Hematopoietic multipotent progenitor cell treated with erythropoietin and hydrocortisone succinate and interleukin-3 and kit ligand, for 4 days (in vitro differentiated cells): ENCODE measurements at regions not wholly inside any gene's neighbourhood (a gene's known extent, or its start where the extent isn't known, plus 50 kb on each side); places are given as distances from the start of the nearest gene placed in this dataset.

Experiments used
- DNase-seq: peaks from one replicate; pipeline ENCODE4 v3.0.0-alpha.2; 2015

DNA sequence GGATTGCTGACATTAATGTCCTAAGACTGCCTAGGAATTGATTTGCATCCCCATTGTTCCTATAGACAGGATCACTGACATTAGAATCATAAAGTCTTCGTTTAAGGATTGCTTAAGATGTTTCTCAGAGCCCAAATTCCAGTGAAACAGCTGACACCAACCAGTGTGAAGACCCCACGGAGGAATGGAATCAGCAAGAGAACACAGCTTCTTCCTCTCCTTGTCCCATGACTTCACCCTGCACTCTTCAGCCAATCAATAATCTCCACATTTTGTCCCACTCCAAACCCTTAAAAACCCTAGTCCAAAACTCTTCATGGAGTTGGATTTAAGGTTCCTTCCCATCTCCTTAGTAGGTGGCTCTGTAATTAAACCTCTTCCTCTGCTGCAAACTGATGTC is 157.0 kb upstream of the NDUFV2 start:
- no peak for DNase-seq

- no peak for DNase-seq
Measured at GRCh38 chr18:8946066-8946838, 156.2 kb upstream of the NDUFV2 start.

DNA sequence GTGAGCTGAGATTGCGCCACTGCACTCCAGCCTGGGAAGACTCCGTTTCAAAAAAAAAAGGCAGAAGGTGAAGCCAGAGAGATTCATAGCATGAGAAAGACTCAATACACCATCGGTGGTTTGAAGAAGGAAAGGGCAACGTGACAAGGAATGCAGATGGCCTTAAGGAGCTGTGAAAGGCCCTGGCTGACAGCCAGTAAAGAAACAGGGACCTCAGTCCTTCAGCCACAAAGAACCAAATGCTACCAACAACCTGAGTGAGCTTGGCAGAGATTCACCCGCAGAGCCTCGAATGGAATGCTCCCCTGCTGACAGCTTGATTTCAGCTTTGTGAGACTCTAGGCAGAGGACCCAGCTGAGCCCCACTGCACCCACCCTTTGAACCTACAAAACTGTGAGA is 154.9 kb upstream of the NDUFV2 start:
- no peak for DNase-seq

- no peak for DNase-seq
Measured at GRCh38 chr18:8948011-8948410, 154.5 kb upstream of the NDUFV2 start.

GRCh38 chr18:8948471-8949149 is 153.9 kb upstream of the NDUFV2 start:
- DNase-seq: no peak

DNA sequence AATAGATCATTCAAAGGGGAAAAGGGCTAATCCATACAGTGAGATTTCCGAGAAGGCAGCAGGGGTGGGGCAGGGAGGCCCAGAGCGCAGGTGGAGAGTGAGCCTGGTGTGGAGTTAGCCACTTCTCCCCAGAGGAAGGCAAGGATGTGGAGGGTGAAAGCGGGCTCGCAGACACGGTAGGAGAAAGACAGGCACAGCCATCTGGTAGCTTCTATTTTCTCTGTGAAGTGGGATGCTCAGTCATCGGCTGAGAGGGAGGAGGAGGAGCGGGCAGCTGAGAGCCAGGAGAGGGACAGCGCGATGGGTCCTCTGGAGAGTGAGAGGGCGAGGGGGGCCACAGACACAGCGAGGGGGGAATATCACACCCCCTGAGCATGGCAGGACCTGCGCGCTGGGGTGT is 153.3 kb upstream of the NDUFV2 start:
- no peak for DNase-seq

DNA sequence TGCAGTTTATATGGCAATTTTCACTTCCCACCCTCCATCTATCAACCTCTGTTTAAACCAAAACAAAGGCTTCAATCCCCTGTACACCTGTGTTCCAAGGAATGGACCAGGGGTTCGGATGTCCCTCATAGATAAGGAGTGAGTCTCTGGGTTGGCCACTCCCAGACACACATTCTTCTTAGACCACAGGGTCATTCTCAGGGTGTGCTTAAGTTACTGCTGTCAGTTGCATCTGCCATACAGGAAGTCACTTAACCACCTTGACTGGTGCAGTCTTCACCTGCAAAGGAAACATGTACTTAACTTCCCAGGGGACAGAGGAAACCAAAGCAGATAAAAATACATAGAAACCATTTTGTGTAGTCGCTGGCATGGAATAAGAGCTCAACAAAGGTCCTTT is 151.0 kb upstream of the NDUFV2 start:
- no peak for DNase-seq

DNA sequence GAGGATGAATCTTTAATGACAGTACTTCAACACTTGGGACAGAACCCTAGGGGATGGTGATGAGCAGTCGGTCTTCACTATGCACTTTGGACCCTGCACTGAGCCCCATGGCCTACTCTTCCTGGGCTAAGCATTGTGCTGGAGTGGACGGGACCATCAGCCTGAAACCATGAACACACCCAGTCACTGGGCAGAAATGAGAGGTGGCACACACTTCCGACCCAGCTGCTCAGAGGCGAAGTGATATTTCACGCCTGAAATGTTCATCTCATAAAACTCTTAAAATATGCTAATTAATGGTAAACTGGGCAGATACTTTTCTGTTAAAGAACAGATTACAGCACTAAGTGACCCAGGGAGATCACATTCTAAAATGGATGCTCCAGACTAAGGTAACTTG is 150.3 kb upstream of the NDUFV2 start:
- DNase-seq: no peak

DNA sequence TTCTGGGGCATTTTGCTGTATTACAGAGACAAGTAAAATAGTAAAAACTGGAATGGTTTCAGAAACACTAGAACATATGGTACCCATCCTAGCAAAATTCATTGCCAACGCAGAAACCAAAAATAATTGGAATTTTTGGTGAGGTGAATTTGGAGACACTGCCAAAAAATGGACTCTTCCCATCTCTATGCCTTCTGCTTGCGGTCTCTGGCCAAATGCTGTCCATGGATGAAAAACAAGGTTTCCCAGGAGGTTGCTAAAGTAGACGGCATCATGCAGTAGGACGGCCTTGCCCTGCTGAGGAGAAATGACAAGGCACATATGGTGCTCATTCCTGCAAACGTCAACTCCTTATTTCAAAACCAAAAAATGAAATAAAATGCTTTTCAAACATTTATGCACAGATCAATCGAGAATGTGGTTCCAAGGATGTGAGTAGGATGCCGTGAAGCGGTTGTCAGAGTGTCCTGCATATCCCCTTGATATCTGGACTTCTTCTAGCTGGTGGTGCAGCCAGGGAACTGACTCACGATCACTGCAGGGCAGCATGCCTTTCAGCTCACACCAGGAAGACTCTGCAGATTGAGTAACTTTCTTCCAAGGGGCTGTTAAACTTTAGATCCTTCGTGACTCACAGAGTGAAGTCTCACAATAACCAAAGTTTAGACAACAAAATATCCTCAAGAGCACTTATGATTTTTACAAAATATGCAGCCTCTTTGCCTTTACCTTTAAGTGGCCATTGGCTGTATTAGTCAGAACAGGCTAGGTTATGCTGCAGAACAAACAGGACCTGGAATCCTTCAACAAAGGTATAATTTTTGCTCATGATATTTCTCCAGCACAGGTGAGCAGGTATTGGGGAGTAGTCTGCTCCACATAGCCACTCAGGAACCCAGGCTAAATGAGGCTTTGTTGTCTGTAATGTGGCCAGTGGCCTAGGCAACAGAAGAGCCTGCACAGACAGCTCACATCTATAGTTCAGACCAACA is 149.4 kb upstream of the NDUFV2 start:
- DNase-seq: no peak

- no peak for DNase-seq
Measured at GRCh38 chr18:8957731-8958130, 144.8 kb upstream of the NDUFV2 start.

DNA sequence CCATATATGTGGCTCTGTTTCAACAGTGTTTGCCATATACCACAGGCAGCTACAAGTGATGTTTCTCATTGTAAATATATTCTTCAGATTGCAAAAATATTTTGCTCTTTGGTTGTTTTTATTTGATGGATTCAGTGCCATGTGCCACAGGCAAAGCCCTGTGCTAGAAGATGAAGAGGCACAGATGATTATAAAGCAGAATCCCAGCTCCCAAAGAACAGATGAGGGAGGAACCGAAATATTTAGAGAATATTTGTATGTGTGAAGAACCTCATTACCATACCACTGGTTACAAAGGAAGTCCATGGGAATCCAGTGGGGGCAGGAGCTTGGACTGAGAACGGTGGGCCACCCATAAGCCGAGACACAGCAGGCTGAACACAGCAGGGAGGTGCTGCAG is 143.8 kb upstream of the NDUFV2 start:
- no peak for DNase-seq

GRCh38 chr18:8959551-8960135 is 142.9 kb upstream of the NDUFV2 start:
- DNase-seq: no peak

- DNase-seq: no peak
Measured at GRCh38 chr18:8960740-8961657, 141.5 kb upstream of the NDUFV2 start.

DNA sequence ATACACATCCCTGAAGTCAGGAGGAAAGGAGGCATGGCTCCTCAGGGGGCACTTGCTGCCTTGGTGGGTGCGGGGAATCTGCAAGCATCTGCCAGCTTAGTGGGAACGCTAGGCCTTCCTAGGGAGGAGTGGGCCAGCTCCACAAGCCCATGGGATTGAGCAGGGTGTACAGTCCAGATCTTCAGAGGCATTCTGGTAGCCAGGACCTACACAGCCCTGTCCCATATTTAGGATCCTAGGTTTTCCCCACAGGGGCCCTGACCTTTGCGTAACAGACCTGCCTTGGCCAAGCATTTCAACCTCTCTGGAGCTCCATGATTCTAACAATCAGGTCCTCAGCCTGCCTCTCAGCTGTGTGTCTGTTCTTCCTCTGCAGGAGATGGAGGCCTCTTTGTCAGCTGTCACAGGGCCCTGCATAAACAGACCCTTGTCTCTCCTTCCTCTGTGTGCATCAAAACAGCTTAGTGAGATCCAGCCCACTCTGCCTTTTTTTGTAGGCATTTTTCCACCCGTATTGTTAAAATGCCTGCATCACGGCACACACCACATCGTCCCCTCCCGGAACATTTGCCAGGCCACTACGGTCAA is 140.2 kb upstream of the NDUFV2 start:
- no peak for DNase-seq

- DNase-seq: no peak
Measured at GRCh38 chr18:8962855-8963635, 139.5 kb upstream of the NDUFV2 start.

DNA sequence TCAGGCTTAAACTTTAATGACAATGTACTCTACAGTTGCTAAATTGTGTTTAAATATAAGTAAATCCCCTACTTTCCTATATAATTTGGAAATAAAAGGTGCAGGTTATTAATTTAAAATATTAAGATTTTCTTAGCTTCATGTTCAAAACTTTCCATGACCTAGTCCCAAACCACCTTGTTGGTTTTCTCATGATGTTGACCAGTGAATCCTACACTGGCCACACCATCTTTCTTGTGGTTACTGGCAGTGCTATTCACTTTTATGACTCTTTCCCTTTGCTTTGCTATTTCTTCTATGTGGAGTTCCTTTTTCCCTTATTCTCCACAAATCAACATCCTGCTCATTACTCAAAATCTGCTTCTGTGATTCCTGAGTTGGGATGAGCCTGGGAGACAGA is 138.6 kb upstream of the NDUFV2 start:
- DNase-seq: no peak

DNA sequence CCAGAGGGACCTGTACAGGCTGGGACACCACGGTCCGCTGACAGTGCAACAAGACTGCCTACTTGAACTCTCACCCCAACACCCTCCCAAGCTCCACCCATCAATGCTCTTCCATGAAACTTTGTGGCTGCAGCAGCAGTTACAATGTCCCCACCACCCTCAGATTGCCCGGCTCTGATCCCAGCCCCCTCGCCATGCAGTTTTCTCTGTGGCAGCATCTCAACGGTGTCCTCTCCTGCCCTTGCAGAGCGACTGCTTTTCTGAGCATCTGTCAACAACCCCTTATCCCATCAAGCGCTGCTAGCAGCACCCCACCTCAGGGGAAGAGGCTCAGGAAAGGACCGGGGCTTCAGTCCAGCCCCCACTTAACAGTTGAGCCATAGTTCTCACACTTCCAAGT is 137.1 kb upstream of the NDUFV2 start:
- DNase-seq: no peak

- DNase-seq: no peak
Measured at GRCh38 chr18:8966821-8967220, 135.7 kb upstream of the NDUFV2 start.

DNA sequence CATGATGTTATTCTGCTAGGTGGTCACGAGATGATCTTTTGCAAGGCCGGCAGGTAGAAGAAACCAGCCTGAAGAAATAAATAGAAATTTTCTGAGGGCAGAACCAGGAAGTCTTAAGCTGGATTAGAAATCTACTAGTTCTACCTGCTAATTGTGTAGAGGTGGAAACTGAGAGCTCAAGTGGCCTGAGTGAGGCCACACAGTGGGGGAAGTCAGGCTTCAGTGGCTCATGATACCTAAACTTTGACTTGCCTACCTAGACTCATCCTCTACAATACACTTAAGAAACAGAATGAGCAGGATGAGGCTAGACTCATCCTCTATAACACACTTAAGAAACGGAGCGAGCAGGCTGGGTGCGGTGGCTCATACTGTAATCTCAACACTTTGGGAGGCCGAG is 134.9 kb upstream of the NDUFV2 start:
- no peak for DNase-seq

GRCh38 chr18:8969639-8970390 is 132.7 kb upstream of the NDUFV2 start:
- no peak for DNase-seq
